GM19043 (cell line): ENCODE measurements at regions not wholly inside any gene's neighbourhood (a gene's known extent, or its start where the extent isn't known, plus 50 kb on each side); places are given as distances from the start of the nearest gene placed in this dataset.

Experiments
- ATAC-seq: cut with Tn5 transposase; IDR thresholded peaks from one replicate; pipeline ENCODE4 v1.9.1; 2021; ENCODE audit warnings: low read depth; ENCODE audit not compliant: unreplicated experiment

DNA sequence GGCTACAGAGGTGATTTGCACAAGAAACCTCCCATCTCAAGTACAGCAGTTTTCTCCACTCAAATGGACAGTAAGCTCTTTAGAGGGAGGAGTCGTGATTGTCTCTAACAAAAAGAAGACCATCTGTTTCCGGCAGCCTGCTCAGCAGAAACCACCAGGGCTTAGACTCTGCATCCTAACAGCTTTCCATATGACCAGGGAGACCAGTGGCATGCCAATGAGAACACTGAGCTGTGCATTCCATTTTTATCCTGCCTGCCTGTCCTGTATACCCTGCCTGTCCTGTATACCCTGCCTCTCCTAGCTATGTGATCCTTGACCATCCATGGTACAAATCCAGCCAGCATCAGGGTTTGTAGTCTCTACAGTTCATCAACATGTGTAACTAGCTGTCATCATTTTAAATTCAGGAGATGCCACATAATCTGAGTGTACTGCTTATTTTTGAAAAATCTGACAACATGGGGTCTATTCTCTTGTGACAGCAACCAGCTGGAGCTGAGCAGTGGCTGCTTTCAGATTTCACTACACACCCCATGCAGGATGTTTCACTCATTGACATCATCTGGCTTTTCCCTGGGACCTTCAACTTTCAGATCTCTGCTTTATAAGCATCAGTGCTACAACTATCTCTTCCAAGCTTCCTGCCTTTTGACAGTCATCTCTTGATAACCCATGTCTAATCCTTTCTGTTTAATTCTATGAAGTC lies 50.5 kb upstream of the POU2AF2 start:
- no peak for ATAC-seq

DNA sequence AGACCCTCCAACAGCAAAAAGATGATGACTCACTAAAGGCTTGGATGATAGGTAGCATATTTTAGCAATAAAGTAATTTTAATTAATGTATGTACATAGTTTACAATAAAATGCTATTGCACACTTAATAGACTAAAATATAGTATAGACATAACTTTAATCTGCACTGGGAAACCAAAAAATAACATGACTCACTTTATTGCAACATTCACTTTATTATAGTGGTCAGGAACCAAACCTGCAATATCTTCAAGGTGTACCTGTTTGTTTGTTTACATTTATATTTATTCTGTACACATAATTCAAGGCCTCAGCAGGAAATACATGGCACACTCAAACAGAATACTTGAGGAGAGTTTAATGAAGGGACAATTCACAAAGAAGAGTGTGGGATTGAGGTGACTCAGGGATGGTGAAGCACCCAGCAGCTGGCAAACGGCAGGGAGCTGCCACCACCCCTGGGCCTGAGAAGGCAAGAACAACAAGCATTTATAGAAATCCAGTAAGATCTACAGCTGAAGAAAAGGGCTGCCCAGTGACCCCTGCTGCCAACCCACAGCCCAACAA lies 51.5 kb upstream of the POU2AF2 start:
- no peak for ATAC-seq

DNA sequence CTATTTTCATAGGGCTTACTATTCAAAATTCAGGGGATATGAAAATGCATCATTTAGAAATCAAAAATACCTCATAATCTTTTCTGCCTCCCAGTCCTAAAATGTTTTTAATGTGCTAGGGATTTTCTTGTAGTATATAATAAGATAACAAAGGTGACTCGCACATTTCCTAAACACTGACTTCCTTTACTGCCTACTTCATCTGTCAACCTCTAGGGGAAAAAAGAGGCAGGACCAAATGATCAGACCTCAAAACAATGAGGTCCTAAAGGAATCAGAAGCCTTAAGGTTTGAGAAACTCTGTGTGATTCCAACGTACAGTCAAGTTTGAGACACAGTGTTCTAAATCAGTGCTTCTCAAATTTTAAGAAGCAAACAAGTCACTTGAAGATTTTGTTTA lies 56.1 kb upstream of the POU2AF2 start:
- no peak for ATAC-seq

DNA sequence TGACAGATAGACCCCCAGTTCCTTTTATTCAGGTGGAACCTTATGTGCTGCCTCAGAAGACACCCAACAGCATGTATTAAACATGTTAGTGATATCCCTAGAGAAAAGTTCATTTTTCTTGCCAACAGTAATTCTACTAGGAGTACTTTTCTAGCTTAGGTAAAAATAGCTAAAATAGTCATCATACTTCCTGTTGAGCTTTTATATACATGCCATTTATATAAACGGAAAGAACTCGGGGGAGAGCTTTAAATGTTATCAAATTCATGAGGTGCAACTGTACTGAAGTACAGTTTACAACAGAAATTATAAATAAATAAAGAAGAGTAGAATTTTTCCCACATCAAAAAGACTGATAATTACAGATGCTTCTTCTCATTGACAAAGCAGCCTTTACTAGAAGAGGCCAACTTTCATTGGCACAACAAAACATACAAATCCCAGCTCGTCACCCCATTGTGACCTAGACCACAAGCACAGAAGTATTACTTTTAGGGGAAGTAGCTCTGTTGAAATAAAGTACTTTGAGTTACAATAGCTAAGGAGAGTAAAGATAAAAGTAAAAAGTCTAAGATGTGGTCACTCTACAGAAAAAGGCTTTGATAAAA lies 59.1 kb upstream of the POU2AF2 start:
- no peak for ATAC-seq

DNA sequence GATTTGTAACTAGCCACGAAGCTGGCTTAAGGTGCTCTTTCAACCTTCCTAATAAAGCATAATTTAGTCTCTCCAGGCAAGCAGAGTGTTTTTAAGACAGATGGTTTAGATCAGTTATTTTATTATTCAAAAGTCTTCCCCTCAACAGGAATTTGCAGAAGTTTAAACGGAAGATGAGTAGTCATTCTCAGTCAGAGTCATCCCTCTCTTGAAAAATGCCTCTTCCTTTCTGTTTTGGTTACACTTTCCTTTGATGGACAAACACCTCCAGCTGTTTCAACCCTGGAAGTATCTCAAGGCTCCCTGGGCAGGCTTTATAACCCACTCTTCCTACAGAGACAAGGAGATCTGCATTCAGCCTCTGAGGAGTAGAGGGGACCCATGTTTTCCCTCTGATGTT lies 60.3 kb upstream of the POU2AF2 start:
- ATAC-seq: no peak

DNA sequence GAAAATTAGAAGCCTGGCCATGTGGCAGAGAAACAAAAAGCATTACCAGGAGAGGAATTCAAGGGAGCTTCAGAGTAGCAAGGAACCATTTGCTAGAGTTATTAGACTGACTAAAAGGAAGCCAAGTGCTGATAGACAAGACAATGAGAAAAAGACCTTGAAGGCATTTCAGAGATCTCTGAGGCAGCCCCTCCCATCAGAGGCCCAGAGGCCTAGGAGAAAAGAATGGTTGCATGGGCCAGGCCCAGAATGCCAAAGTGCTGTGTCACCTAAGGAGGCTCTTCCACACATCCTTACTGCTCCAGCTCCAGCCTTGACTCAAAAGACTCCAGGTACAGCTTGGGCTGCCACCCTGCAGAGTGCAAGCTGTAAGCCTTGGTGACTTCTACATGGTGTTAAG lies 61.8 kb upstream of the POU2AF2 start:
- ATAC-seq: no peak

DNA sequence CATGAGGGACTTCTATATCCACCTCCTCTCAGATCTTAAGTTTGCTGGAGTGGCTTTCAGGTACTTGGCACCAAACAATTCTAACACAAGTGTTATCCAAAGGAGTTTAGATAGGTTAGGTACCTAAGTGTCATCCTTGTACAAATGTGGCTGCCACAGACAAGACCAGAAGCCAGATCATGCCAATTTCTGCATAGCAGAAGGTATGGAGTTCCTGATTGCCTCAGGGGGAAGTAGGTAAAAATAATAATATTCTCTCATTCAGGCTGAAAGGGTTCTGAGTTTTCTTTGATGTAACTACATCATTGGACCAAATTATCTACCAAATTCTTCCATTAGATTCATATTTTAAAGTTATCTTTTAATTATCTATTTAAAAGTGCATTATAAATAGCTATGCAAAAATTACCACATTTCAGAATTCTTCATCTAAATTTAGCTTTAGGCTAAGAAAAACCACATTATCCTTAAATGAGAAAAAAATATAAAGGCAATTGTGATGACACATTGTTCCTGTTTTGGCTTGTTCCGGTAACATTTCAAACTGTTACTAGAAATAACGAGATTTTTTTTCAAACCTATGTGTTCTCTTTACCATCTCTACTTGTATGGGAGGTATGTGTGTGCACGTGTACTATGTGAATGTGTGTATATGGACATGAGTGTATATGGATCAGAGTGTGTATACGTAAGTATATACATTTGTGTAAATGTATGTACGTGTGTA lies 66.2 kb upstream of the POU2AF2 start:
- ATAC-seq: no peak

DNA sequence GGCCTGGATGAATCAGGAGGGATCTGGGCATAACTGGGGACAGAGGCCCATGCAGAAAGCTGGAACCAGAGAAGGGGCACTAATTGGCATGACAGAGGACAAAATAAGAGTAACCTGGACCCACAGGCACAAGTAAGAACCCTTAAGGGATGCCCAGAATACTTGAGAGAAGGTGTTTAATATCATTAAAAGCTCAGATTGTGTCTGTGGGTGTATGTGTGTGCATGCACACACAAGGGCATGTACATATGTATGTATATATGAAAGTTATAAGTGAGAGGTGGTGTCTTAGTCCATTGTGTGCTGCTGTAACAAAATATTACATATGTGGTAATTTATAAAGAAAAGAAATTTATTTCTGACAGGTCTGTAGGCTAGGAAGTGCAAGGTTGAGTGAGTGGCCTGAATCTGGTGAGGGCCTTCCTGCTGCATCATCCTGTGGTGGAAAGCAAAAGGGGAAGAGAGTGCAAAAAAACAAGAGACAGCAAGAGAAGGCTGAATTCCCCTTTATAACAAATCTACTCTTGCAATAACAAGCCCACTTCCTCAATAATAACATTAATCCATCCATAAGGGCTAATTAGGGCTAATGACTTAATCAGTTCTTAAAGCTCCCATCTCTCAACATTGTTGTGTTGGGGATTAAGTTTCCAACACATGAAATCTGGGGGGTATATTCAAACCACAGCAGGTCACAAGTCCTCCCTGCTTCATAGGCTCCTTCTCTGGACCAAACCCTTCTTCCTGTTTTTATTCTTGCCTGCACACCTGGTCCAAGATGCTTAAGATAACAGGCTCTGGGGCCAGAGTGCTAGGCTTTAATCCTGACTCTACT lies 68.3 kb upstream of the POU2AF2 start:
- ATAC-seq: peak; percentile 80

DNA sequence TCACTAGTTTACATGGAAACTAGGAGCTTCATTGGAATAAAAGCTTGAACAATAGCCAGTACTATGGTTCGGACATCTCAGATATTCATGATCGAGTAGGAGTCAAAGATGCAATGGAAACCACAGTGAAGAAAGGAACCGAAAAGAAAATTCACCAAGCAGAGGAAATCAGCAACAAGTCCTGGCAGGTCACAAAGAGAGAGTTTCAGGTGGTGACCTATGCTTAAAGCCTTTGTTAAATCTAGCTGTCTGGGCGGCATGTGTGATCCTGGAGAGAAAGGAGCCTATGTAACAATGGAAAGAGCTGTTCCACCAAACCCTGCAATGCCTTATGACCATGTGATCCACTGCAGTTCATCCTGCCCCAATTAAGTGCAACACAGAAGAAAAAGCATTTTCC lies 68.9 kb upstream of the POU2AF2 start:
- peak; percentile 48 for ATAC-seq

DNA sequence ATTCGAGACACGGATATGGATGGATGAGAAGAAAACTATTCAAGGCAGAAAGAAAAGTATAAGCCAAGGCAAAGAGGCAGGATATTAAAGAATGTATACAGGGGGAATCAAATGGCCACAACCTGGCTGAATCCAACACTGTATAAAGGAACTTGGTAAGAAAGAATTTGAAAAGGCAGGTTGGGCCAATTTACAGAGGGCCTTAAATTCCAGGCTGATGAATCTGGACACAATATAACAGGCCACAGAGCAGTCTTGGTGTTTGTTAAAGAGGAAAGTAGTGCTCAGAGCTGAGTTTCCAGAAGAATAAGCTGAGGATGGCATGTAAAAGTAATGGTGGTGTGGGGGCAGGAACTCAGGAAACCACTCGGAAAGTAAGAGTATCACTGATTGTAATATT lies 72.3 kb upstream of the POU2AF2 start:
- no peak for ATAC-seq

DNA sequence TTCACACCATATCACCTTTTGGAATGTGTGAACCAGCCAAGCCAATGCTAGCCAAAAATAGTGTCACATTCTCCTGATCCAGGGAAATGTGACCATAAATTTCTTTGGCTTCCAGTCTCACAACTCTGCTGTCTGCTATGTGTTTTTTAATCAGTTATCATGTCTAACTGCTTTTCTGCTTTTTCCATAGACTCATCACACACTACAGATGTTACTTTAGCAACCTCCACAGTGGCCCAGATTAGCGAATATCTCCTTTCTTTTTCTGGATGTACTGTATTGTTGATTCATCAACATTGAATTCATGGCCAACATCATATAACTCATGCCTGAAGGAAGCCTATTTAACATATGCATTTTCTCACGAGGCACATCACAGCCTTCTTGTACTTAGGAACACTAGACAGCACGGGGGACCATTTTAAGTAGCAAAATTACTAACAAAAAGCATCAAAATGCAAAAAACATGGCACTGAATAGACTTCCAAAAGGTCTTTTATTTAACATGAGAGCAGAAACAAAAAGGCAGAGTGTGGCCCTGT lies 73.1 kb upstream of the POU2AF2 start:
- ATAC-seq: no peak

DNA sequence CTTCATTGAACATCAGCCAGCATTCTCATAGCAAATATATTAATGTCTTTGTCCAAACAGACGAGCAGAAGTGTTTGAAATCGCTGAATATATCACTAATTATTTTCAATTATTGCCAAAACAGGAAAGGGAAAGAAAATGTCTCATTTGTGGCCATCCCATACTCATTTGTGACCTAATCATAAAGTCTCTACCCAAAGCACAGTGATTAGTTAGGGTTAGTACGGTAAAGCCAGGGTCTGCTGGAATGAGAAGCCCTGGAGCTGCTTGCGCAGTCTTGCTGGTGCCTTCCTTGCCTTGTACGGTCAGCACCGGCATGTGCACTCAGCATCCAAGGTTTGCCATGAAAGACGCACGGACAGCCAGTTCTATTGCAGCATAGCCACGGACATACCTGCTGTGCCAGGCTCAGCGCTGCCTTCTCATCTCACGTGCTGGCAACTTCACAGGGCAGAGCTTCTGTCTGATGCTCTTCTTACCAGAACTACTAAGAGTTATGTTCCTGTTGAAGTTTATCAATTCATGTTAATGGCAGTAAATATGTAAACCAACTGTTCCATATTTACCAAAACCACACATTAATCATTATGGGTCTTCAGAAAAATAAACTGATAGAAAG lies 74.7 kb upstream of the POU2AF2 start:
- ATAC-seq: no peak

DNA sequence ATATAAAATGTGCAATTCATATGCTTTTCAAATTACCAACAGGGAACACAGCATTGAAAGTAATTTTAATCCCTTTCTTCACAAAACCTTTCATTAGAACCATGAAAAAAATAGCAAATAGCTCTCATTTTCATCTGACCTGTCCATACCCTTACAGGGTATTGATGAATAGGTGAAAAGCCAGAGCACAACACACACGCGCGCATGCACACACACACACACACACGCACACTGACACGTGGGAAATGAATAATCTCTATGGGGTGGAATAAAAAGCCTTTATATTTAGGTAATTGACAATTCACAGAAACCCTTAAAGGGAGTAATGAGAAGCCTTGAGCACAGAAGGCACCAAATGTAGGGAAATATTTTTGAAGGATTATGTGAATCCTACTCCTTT lies 76.2 kb upstream of the POU2AF2 start:
- no peak for ATAC-seq

DNA sequence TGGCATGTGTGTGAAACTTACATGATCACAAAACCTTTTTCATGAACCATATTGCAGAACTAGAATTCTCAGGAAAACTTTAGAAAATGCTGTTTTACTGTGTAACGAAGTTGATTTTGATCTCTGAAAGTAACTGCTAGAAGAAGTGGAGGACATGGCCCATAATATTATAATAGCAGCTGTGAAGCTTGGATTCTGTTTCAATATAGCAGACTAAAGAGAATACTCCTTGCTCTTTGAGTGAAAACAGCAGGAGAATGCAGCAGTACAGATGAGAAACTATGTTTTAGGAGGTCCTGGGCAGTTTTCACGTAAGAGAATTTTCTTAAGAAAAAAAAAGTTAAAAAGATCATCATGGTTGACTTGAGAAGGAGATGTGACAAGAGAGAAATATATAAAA lies 76.7 kb upstream of the POU2AF2 start:
- no peak for ATAC-seq

DNA sequence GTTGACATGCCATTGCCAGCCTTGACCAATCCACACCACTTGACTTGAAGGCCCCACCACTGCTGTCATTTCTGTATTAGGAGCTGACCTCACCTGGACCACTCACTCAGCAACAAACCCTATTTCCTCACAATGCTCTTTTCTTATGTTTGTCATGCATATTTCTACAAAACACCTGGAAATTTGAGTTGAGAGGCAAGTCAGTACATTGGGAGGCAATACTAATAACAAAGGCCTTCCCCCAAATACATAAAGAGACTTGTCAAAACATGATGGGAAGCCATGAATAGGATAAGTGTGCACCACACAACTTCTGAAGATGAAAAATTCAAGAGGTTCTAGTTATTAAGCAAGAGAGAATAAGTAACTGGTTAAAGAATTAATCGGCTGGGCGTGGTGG lies 77.9 kb upstream of the POU2AF2 start:
- ATAC-seq: no peak

DNA sequence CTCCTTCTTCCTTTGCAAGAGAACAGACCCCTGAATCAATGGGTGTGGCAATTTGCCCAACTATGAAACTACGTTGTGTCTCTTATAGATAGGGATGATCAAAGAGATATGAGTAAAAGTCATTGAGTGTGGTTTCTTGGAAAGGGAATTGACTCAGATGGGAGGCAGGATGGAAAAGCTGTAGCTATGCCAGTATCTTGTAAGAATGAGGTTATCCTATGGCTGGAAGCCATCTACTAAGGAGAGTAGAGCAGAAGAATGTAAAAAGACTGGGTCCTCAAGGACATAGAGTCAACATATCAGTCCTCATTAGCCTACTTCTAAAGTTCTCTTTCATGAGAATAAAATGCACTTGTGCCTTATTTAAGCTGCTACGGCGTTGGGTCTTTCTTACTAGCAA lies 78.9 kb upstream of the POU2AF2 start:
- no peak for ATAC-seq

DNA sequence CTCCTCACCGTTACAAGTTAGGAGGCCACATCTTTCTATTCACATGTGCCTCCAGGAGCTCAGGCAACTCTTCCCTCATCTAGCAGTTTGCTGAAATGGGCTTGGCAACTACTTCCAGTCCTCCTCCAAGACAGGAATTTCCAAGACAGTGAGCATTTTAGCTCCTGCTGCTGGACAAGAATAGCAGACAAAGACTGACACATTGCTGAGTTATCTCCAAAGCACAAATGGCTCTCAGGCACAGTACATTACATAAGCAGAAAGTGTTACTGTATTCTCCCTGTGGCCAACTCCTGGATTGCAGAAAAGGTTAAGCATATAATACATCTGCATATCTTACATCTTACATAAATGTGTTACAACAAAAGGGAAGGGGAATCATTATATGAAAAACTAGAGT lies 83.2 kb upstream of the POU2AF2 start:
- no peak for ATAC-seq

DNA sequence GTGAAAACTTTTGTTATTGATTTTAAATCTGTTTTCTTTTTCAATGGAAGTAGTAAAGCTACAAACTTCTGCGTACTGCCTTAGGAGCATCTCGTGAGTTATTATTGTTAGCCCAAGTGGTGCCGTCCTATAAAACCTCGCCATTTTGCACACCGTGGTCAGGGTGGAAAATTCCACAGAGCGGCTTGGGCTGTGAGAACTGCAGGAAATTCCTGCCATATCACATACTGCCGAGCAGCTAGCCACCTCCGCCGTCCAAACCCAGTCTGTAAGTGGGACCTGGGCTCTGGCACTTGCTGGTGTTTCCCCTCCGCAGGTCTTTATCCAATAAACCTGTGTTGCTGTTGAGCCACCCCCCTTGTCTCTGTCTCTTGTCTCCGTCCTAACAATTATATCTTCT lies 88.0 kb upstream of the POU2AF2 start:
- ATAC-seq: no peak

DNA sequence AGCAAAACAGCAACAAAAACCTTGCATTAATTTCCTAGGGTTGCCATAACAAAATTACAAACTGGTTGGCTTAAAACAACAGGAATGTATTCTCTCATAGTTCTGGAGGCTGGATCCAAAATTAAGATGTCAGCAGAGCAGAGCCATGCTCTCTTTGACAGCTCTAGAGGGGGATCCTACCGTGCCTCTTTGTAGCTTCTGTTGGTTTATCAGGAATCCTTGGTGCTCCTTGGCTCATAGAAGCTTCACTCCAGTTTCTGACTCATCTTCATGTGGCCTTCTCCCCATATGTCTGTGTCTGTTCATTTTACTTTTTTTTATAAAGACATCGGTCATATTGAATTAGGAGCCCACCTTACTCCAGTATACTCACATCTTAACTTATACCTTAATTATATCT lies 90.5 kb upstream of the POU2AF2 start:
- ATAC-seq: no peak

DNA sequence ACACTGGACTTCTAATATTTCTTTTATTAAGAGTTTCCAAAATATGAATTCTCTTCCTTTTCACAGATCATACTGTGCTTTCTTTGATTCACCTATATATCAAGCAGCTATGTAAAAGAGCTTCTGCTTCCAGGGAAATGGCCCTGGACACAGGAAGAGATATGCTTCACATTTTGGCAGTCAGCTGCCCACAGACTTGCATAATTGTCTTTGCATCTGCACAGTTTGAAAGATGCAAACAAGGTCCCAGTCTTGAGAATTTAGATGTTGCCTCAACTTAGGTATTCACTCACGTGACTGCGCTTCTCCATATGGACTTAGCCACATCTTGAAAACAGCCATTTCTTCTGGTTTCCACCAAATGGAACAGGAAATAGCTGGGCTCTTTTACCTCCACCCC lies 92.3 kb upstream of the POU2AF2 start:
- no peak for ATAC-seq
